GM10248 (cell line): ENCODE measurements at regions not wholly inside any gene's neighbourhood (a gene's known extent, or its start where the extent isn't known, plus 50 kb on each side); places are given as distances from the start of the nearest gene placed in this dataset.

ENCODE experiments used
- CTCF ChIA-PET: fragments of 300-600 bp; sonication (Branson Sonifier 250); formaldehyde crosslinking; extraction: SDS; loops from one replicate; lab custom pipeline; 2021; ENCODE audit warnings: antibody characterized with exemption; lab: Yijun Ruan, JAX
- POLR2A ChIA-PET: fragments of 350-650 bp; sonication (Branson Sonifier 250); formaldehyde crosslinking; extraction: SDS; loops from one replicate; lab custom pipeline; 2020; ENCODE audit warnings: antibody characterized with exemption; lab: Yijun Ruan, JAX
- DNase-seq: peaks from one replicate; pipeline ENCODE4 v3.0.0; 2012; ENCODE audit errors: extremely low spot score
- CTCF ChIP-seq: IDR thresholded peaks from 2 replicates; pipeline ENCODE4 v1.5.1; 2012; ENCODE audit warnings: mild to moderate bottlenecking, low read depth; ENCODE audit errors: extremely low read depth, missing control alignments, control extremely low read depth

GRCh38 chr6:26246553-26246952, 118.4 kb upstream of the BTN3A2 start:
- ChIA-PET CTCF (interaction anchor here (1.2 to 2.1 kb wide), 2 partner anchors 13 kb away, joined by 3 to 6 read pairs; no protein-coding TSS in a partner anchor), POLR2A (interaction anchor here (0.9 kb wide), 1 partner anchor 13 kb away, joined by 3 read pairs; no protein-coding TSS in a partner anchor)
- TF ChIP-seq CTCF: no peak
- no peak for DNase-seq

GRCh38 chr6:26249707-26249956, 115.4 kb upstream of the BTN3A2 start:
- ChIA-PET CTCF (interaction anchor here (0.9 to 4.0 kb wide), 15 partner anchors 8 to 145 kb away, joined by 3 to 39 read pairs (median 5); a partner anchor contains a TSS), POLR2A (interaction anchor here (0.5 to 3.1 kb wide), 21 partner anchors 12 to 1643 kb away, joined by 3 to 45 read pairs (median 5); a partner anchor contains a TSS)
- no peak for DNase-seq
- TF ChIP-seq CTCF: peak; percentile 13

GRCh38 chr6:26249957-26250697, 114.9 kb upstream of the BTN3A2 start:
- ChIA-PET POLR2A (interaction anchor here (0.5 to 3.1 kb wide), 29 partner anchors 9 to 1643 kb away, joined by 3 to 45 read pairs (median 6); a partner anchor contains a TSS), CTCF (interaction anchor here (0.6 to 4.0 kb wide), 23 partner anchors 9 to 224 kb away, joined by 3 to 39 read pairs (median 5); a partner anchor contains a TSS)
- peak; percentile 59 for TF ChIP-seq CTCF
- no peak for DNase-seq

GRCh38 chr6:26250698-26251044, 114.3 kb upstream of the BTN3A2 start:
- no peak for DNase-seq
- POLR2A ChIA-PET: interaction anchor here (0.6 to 3.1 kb wide), 26 partner anchors 9 to 1642 kb away, joined by 3 to 45 read pairs (median 5); a partner anchor contains a TSS
- no peak for TF ChIP-seq CTCF
- CTCF ChIA-PET: interaction anchor here (0.6 to 4.0 kb wide), 24 partner anchors 9 to 224 kb away, joined by 3 to 39 read pairs (median 5); a partner anchor contains a TSS

- CTCF ChIA-PET: interaction anchor here (0.9 to 4.0 kb wide), 14 partner anchors 10 to 225 kb away, joined by 3 to 39 read pairs (median 5); a partner anchor contains a TSS
- POLR2A ChIA-PET: interaction anchor here (0.6 to 3.1 kb wide), 25 partner anchors 9 to 1642 kb away, joined by 3 to 45 read pairs (median 5); a partner anchor contains a TSS
- peak; percentile 76 for DNase-seq
- TF ChIP-seq CTCF: no peak
Observed at GRCh38 chr6:26251354-26252076, 113.5 kb upstream of the BTN3A2 start.

- no peak for TF ChIP-seq CTCF
- DNase-seq: no peak
- CTCF ChIA-PET: interaction anchor here (1.2 to 4.0 kb wide), 4 partner anchors 11 to 188 kb away, joined by 3 to 39 read pairs (median 18); a partner anchor contains a TSS
- POLR2A ChIA-PET: interaction anchor here (0.6 to 3.0 kb wide), 18 partner anchors 9 to 1641 kb away, joined by 3 to 38 read pairs (median 4); a partner anchor contains a TSS
Observed at GRCh38 chr6:26252077-26252472, 112.9 kb upstream of the BTN3A2 start.
